Testis (tissue), 2 donors: ENCODE measurements at regions not wholly inside any gene's neighbourhood (a gene's known extent, or its start where the extent isn't known, plus 50 kb on each side); places are given as distances from the start of the nearest gene placed in this dataset.

Experiments
- POLR2A ChIP-seq: fragments of 450-650 bp; IDR thresholded peaks from one replicate; pipeline ENCODE4 v1.6.1; 2017; ENCODE audit warnings: antibody characterized with exemption, mild to moderate bottlenecking, moderate library complexity
- TF ChIP-seq, protein P1 (sequence below), 3 experiments: fragments of 450-650 bp in 2 of 3; fragments of 200-600 bp in 1 of 3; sonication (generic) in 1 of 3; IDR thresholded peaks; one replicate each; pipeline ENCODE4 v1.5.1; 2016 to 2019; ENCODE audit warnings: antibody characterized with exemption in 3 of 3, mild to moderate bottlenecking in 2 of 3, moderate library complexity in 1 of 3

DNA sequence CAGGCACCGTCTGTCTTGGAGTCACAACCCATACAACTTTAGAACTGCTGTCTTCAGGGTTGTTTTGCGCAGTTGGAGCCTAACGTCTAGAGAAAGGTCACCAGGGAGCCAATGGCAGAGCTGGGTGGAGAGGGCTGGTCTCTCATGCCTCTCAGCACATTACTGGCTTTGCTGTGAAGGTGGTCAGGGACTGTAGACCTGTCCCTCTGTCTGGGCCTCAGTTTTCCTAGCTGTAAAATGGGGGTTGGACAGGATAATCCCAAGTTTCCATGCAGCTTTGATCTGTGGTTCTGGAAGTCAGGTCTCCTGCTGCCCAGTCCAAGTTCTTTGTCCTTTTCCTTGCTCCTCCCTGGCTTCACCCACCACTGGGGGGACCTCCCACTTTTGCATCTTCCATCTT is 52.2 kb upstream of the EPB41L1 start:
- TF ChIP-seq, protein P1, sequence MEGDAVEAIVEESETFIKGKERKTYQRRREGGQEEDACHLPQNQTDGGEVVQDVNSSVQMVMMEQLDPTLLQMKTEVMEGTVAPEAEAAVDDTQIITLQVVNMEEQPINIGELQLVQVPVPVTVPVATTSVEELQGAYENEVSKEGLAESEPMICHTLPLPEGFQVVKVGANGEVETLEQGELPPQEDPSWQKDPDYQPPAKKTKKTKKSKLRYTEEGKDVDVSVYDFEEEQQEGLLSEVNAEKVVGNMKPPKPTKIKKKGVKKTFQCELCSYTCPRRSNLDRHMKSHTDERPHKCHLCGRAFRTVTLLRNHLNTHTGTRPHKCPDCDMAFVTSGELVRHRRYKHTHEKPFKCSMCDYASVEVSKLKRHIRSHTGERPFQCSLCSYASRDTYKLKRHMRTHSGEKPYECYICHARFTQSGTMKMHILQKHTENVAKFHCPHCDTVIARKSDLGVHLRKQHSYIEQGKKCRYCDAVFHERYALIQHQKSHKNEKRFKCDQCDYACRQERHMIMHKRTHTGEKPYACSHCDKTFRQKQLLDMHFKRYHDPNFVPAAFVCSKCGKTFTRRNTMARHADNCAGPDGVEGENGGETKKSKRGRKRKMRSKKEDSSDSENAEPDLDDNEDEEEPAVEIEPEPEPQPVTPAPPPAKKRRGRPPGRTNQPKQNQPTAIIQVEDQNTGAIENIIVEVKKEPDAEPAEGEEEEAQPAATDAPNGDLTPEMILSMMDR (IDR thresholded peaks at IDR 0.05), result no peak
- TF ChIP-seq POLR2A, result no peak
